IPS-18c (cell line): ENCODE measurements at regions not wholly inside any gene's neighbourhood (a gene's known extent, or its start where the extent isn't known, plus 50 kb on each side); places are given as distances from the start of the nearest gene placed in this dataset.

Experiments used
- H3K4me3 ChIP-seq: 2 replicates; pipeline ENCODE4 v1.7.0; 2013; ENCODE audit warnings: low read depth, mild to moderate bottlenecking, low read length, moderate library complexity; ENCODE audit not compliant: insufficient read depth
- H3K9me3 ChIP-seq: one replicate; pipeline ENCODE4 v1.6.1; 2013; ENCODE audit warnings: mild to moderate bottlenecking, low read length, moderate library complexity; ENCODE audit not compliant: control insufficient read depth, insufficient read depth

GRCh38 chr14:62029569-62029924 lies 267.3 kb downstream of the SNAPC1 start:
- no peak overlapping the region for H3K4me3 ChIP-seq
- no peaks in the 10 kb centered on the region for H3K9me3 ChIP-seq

- H3K4me3 ChIP-seq, result no peak overlapping the region
- H3K9me3 ChIP-seq, result no peaks in the 10 kb centered on the region
Observed at GRCh38 chr14:62030387-62030786, 268.2 kb downstream of the SNAPC1 start.

GRCh38 chr14:62031504-62031903 lies 269.3 kb downstream of the SNAPC1 start:
- H3K9me3 ChIP-seq, result no peaks in the 10 kb centered on the region
- H3K4me3 ChIP-seq, result no peak overlapping the region

GRCh38 chr14:62053188-62053587 lies 291.0 kb downstream of the SNAPC1 start:
- Histone ChIP-seq H3K4me3 (no peak overlapping the region), H3K9me3 (peaks cover 9% of the 10 kb centered on the region)

- no peak overlapping the region for H3K4me3 ChIP-seq
- H3K9me3 ChIP-seq, result peaks cover under 1% of the 10 kb centered on the region
Observed at GRCh38 chr14:62056789-62057188, 294.6 kb downstream of the SNAPC1 start.

GRCh38 chr14:62062645-62063044 lies 300.4 kb downstream of the SNAPC1 start:
- Histone ChIP-seq H3K4me3 (no peak overlapping the region), H3K9me3 (no peaks in the 10 kb centered on the region)

GRCh38 chr14:62064751-62065323 lies 302.6 kb downstream of the SNAPC1 start:
- H3K9me3 ChIP-seq, result no peaks in the 10 kb centered on the region
- no peak overlapping the region for H3K4me3 ChIP-seq

GRCh38 chr14:62066304-62066703 lies 304.1 kb downstream of the SNAPC1 start:
- Histone ChIP-seq H3K4me3 (no peak overlapping the region), H3K9me3 (no peaks in the 10 kb centered on the region)

- no peaks in the 10 kb centered on the region for H3K9me3 ChIP-seq
- H3K4me3 ChIP-seq, result no peak overlapping the region
Observed at GRCh38 chr14:62071039-62071438, 308.8 kb downstream of the SNAPC1 start.

- H3K9me3 ChIP-seq, result no peaks in the 10 kb centered on the region
- H3K4me3 ChIP-seq, result no peak overlapping the region
Observed at GRCh38 chr14:62076368-62076767, 314.1 kb downstream of the SNAPC1 start.

- Histone ChIP-seq H3K9me3 (no peaks in the 10 kb centered on the region), H3K4me3 (no peak overlapping the region)
Observed at GRCh38 chr14:62076825-62077605, 314.8 kb downstream of the SNAPC1 start.

- H3K9me3 ChIP-seq, result no peaks in the 10 kb centered on the region
- H3K4me3 ChIP-seq, result no peak overlapping the region
Observed at GRCh38 chr14:62077676-62078261, 315.5 kb downstream of the SNAPC1 start.

GRCh38 chr14:62079038-62079437 lies 316.8 kb downstream of the SNAPC1 start:
- H3K4me3 ChIP-seq, result no peak overlapping the region
- no peaks in the 10 kb centered on the region for H3K9me3 ChIP-seq

GRCh38 chr14:62081012-62081612 lies 318.9 kb downstream of the SNAPC1 start:
- H3K9me3 ChIP-seq, result no peaks in the 10 kb centered on the region
- H3K4me3 ChIP-seq, result no peak overlapping the region

GRCh38 chr14:62081951-62082350 lies 319.7 kb downstream of the SNAPC1 start:
- no peak overlapping the region for H3K4me3 ChIP-seq
- no peaks in the 10 kb centered on the region for H3K9me3 ChIP-seq

- Histone ChIP-seq H3K4me3 (no peak overlapping the region), H3K9me3 (no peaks in the 10 kb centered on the region)
Observed at GRCh38 chr14:62082779-62083178, 320.6 kb downstream of the SNAPC1 start.

- Histone ChIP-seq H3K4me3 (no peak overlapping the region), H3K9me3 (no peaks in the 10 kb centered on the region)
Observed at GRCh38 chr14:62084020-62084419, 321.8 kb downstream of the SNAPC1 start.

- no peaks in the 10 kb centered on the region for H3K9me3 ChIP-seq
Observed at GRCh38 chr14:62087191-62087590, 325.0 kb downstream of the SNAPC1 start.

More at GRCh38 chr14:62087191-62087590, 325.0 kb downstream of the SNAPC1 start:
- no peak overlapping the region for H3K4me3 ChIP-seq
